ENCODE measurements at regions not wholly inside any gene's neighbourhood (a gene's known extent, or its start where the extent isn't known, plus 50 kb on each side); places are given as distances from the start of the nearest gene placed in this dataset.

DNA sequence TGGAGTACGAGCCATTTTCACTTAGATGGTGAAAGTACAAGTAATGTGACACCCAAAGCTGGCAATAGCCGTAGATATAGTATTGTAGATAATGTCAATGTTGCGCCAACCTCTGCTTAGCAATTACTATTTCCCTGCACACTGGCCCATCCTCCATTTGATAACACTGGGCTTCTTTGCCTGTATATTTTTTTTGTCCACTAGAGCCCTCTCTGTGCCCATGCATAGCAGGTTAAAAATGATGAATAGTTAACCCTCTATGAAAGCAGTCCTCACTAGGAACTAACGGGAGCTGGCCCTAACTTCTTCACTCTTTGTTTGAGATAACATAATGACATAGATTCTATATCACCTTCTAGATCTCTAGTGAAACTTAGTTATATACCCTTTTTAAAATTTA is 416.8 kb downstream of the TUSC1 start:
- H3K4me3 ChIP-seq (replicated peaks; ENCODE audit: low read depth, low read length), result no peak overlapping the region
- no peak for TF ChIP-seq CTCF (IDR thresholded peaks at IDR 0.05; ENCODE audit: low read length, missing control alignments)
- no peak for DNase-seq (ENCODE audit: low read depth)

DNA sequence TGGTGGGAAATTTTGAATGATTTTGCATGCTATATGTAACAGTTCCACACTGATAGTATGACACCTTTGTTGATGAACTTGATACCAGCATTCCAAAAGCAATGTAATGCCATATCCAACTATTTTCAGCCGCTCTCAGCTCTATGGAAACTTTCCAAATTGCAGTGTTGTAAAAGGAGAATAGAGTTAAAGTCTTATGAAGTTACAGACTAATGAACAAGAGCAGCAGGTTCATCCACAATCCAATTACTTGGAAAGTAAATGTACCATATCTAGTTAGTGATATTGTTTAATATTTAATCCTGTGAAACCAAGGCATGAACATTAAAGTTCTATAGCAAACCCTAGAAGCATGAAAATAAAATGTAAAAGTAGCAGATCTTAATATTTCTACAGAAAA is 418.2 kb downstream of the TUSC1 start:
- H3K4me3 ChIP-seq (replicated peaks; ENCODE audit: low read depth, low read length), result no peak overlapping the region
- DNase-seq (ENCODE audit: low read depth), result no peak
- TF ChIP-seq CTCF (IDR thresholded peaks at IDR 0.05; ENCODE audit: low read length, missing control alignments), result no peak

DNA sequence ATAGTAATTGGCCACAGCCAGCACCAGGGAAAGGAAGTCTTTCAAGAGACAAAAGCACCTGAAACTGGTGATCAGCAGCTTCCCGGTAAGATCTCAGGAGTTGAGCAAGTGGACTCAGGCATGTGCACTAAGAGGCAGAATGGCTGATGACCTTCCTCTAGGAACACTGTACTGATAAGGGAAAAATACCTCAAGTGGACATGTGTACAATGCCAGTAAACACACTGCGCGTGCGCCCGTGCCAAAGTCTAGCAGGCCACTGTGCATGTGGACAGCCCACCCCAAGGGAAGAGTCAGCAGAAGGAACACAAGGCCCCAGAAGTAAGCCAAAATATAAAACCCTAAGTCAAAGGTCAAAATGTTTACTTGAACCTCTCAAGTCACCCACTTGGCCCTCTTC is 423.0 kb downstream of the TUSC1 start:
- no peak for TF ChIP-seq CTCF (IDR thresholded peaks at IDR 0.05; ENCODE audit: low read length, missing control alignments)
- H3K4me3 ChIP-seq (replicated peaks; ENCODE audit: low read depth, low read length), result no peak overlapping the region
- no peak for DNase-seq (ENCODE audit: low read depth)

- no peak for TF ChIP-seq CTCF (IDR thresholded peaks at IDR 0.05; ENCODE audit: low read length, missing control alignments)
- DNase-seq (ENCODE audit: low read depth), result no peak
- H3K4me3 ChIP-seq (replicated peaks; ENCODE audit: low read depth, low read length), result no peak overlapping the region
Measured at GRCh38 chr9:25254051-25254450, 424.2 kb downstream of the TUSC1 start.

- TF ChIP-seq CTCF (IDR thresholded peaks at IDR 0.05; ENCODE audit: low read length, missing control alignments), result no peak
- no peak overlapping the region for H3K4me3 ChIP-seq (replicated peaks; ENCODE audit: low read depth, low read length)
- DNase-seq (ENCODE audit: low read depth), result no peak
Measured at GRCh38 chr9:25241421-25241820, 436.8 kb downstream of the TUSC1 start.

- no peak for DNase-seq (ENCODE audit: low read depth)
- no peak for TF ChIP-seq CTCF (IDR thresholded peaks at IDR 0.05; ENCODE audit: low read length, missing control alignments)
- H3K4me3 ChIP-seq (replicated peaks; ENCODE audit: low read depth, low read length), result no peak overlapping the region
Measured at GRCh38 chr9:25226901-25227686, 451.1 kb downstream of the TUSC1 start.

Data from fibroblast of pulmonary artery (primary cell).